ENCODE measurements at regions not wholly inside any gene's neighbourhood (a gene's known extent, or its start where the extent isn't known, plus 50 kb on each side); places are given as distances from the start of the nearest gene placed in this dataset.

DNA sequence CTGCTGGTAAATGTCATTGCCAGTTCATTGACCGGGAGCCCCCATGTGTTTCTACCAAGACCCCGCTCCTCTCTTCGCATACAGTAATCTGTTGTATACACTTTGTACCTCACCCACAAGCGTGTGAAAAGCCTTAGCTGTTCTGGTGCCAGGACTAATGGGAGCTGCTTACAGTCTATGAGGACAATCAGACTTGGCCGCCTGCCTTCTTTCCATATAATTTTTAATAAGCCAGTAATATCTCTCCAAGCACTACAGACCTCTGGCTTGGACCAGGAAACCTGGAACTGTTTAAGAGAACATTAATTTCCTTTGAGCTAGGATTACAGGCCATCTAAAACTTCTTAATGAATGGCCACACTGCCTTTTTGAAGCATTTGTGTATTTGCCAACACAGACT is 149.7 kb upstream of the MSX1 start:
- TF ChIP-seq CTCF (IDR thresholded peaks at IDR 0.05; ENCODE audit: insufficient read depth, low read length, missing control alignments): no peak
- POLR2A ChIA-PET: no interaction called here
- no peak for DNase-seq (ENCODE audit: low read depth, low spot score)
- CTCF ChIA-PET: no interaction called here
- no peak overlapping the region for H3K4me3 ChIP-seq (ENCODE audit: low read depth, low read length)

DNA sequence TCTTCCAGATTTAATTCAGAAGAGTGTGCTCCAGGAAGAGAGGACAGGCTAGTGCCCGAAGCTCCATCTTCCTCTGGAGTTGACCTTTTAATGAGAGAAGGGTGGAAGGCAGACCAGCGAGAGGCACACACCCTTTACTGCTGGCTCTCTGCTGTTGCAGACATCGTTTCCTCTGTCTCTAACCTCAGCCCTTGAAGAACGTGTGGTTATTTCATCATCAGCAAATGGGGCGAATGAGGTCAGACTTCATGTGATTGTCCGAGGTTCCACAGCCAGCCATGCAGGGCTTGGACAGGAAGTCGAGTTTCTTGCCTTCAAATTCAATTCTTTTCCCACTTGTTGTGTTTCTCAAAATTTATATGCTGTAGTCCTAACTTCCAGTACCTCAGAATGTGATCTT is 155.2 kb upstream of the MSX1 start:
- no peak for TF ChIP-seq CTCF (IDR thresholded peaks at IDR 0.05; ENCODE audit: insufficient read depth, low read length, missing control alignments)
- ChIA-PET CTCF (no interaction called here), POLR2A (no interaction called here)
- H3K4me3 ChIP-seq (ENCODE audit: low read depth, low read length): no peak overlapping the region
- no peak for DNase-seq (ENCODE audit: low read depth, low spot score)

DNA sequence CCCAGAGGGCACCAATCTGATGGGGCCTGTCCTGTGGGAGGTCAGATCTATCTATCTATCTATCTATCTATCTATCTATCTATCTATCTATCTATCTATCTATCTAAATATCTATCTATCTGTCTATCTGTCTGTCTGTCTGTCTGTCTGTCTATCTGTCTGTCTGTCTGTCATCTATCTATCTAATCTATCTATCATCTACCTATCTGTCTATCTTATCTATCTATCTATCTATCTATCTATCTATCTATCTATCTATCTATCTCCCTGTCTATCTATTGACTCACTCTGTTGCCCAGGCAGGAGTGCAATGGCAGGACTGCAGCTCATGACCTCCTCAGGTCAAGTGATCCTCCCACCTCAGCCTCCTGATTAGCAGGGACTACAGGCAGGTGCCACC is 155.7 kb upstream of the STX18 start:
- ChIA-PET CTCF (no interaction called here), POLR2A (no interaction called here)
- no peak overlapping the region for H3K4me3 ChIP-seq (ENCODE audit: low read depth, low read length)
- no peak for TF ChIP-seq CTCF (IDR thresholded peaks at IDR 0.05; ENCODE audit: insufficient read depth, low read length, missing control alignments)
- DNase-seq (ENCODE audit: low read depth, low spot score): no peak

GRCh38 chr4:4696530-4696929 is 154.7 kb upstream of the STX18 start:
- no peak for DNase-seq (ENCODE audit: low read depth, low spot score)
- no peak for TF ChIP-seq CTCF (IDR thresholded peaks at IDR 0.05; ENCODE audit: insufficient read depth, low read length, missing control alignments)
- no peak overlapping the region for H3K4me3 ChIP-seq (ENCODE audit: low read depth, low read length)
- ChIA-PET CTCF (no interaction called here), POLR2A (no interaction called here)

GRCh38 chr4:4695497-4695896 is 153.6 kb upstream of the STX18 start:
- POLR2A ChIA-PET: no interaction called here
- CTCF ChIA-PET: interaction anchor here (1.3 kb wide), 1 partner anchor 215 kb away, joined by 4 read pairs; no protein-coding TSS in a partner anchor
- no peak overlapping the region for H3K4me3 ChIP-seq (ENCODE audit: low read depth, low read length)
- no peak for DNase-seq (ENCODE audit: low read depth, low spot score)
- no peak for TF ChIP-seq CTCF (IDR thresholded peaks at IDR 0.05; ENCODE audit: insufficient read depth, low read length, missing control alignments)

GRCh38 chr4:4694827-4695226 is 153.0 kb upstream of the STX18 start:
- CTCF ChIA-PET: interaction anchor here (1.3 to 2.7 kb wide), 6 partner anchors 11 to 214 kb away, joined by 3 to 11 read pairs (median 4); no protein-coding TSS in a partner anchor
- POLR2A ChIA-PET: no interaction called here
- H3K4me3 ChIP-seq (ENCODE audit: low read depth, low read length): no peak overlapping the region
- TF ChIP-seq CTCF (IDR thresholded peaks at IDR 0.05; ENCODE audit: insufficient read depth, low read length, missing control alignments): no peak
- no peak for DNase-seq (ENCODE audit: low read depth, low spot score)
